Dedifferentiated amniotic fluid mesenchymal stem cell (primary cell): ENCODE measurements at regions not wholly inside any gene's neighbourhood (a gene's known extent, or its start where the extent isn't known, plus 50 kb on each side); places are given as distances from the start of the nearest gene placed in this dataset.

Source experiments
- DNase-seq: peaks from one replicate; pipeline ENCODE4 v3.0.0-alpha.2; 2016; ENCODE audit errors: extremely low spot score

DNA sequence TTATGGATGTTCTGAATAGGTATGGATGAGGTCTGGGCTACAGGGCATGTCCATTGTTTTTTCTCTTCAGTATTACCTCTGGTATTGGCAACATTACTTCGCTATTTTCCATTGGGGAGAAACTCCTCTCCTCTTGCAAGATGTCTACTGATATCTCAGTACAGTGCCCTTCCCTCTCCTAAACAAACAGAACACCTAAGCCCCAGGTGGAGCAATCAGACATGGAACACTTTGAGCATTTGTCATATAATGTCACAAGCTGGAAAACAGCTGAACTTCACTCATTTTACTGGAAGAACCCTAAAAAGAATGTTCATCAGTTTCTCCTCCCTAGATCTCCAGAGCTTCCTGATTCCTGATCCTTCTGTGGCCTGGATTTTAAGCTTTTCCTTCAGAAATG is 339.8 kb downstream of the FRK start:
- no peak for DNase-seq

DNA sequence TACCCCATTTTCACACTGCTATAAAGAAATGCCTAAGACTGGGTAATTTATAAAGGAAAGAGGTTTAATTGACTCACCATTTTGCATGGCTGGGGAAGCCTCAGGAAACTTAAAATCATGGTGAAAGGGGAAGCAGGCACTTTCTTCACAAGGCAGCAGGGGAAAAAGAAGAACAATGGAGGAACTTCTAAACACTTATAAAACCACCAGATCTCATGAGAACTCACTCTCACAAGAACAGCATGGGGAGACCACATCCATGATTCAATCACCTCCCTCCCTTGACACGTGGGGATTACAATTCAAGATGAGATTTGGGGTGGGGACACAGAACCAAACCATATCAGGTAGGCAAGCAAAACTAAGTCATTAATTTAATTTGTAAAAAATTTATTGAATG is 343.2 kb downstream of the FRK start:
- no peak for DNase-seq

DNA sequence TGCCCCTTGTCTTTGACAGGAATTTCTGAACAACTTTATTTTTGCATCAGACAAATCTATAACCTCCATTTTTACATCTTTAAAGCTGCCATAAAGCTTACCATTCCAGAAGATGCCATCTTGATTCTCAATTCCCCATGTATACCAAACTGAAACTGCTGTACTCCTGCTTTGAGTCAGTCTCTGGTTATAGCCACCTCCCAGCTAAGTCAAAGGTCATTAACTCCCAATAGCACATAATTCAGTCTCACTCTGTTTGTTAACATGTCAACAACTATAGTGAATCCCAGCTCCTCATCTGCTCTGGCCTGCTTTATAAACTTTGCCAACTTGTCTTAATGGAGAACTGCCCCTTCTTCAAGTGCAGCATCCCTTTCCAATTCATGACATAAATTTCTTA is 343.6 kb downstream of the FRK start:
- DNase-seq = no peak

DNA sequence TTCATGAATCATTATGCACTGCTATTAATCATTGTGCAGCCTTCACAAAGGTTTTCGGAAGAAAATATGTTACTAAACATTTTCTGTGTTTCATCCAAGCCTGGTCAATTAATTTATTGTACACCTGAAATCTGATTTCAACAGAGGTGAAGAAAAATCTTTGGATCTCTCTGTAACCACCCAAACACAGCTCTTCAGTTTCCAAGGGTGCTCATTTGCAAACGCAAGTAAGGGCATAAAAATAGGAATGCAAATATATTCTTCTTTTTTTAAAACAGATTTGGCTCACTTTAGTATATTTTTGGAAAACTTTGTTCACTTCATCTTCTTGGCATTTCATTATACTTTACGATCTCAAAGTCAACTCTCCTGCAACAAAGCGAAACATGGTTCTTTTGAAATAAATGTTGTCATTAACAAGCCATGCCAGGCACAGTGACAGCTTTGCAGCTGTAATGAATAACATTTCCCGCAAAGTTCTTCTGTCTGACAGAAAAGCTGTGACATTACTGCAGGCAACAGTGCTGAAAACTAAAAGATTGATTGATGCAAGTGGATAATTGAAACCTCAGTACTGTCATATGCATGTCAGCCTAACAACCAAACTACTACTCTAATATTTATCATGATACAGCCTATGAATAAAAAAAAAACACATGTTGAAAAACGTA is 348.3 kb downstream of the FRK start:
- DNase-seq = no peak

DNA sequence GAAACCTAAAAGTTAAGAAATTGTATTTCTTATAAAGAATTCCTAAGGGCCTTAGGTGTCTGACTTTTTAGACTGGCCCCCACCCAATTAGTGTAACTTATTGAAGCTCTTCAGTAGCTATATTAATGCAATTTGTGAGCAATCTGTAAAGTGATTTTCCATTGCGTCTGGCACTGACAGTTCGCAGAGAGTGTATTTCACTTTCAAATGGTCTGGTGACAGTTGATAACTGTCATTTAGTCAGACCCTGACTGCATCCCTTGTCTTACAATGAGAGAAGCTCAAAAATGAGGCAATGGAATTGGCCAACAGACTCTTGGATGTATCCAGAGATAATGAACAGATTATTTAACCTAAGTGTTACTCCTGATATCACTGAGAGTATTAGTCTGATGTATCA is 351.8 kb downstream of the FRK start:
- DNase-seq = no peak

DNA sequence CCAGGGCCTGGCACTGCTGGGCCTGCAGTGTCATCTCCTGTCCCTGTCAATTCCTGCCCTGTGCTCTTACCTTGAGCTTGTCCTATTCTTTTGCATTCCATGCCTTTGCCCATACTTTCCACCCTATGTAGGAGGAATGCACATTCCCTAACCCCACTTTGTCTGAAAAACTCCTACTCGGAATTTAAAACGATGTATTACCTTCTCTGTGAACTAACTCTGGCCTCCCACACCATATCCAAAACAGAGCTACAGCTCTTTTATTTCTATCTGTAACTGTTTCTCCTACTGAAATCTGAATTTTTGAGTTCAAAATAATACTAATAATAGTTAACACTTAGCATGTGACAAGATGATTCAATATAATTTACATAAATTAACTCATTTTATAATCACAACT is 353.7 kb downstream of the FRK start:
- no peak for DNase-seq

DNA sequence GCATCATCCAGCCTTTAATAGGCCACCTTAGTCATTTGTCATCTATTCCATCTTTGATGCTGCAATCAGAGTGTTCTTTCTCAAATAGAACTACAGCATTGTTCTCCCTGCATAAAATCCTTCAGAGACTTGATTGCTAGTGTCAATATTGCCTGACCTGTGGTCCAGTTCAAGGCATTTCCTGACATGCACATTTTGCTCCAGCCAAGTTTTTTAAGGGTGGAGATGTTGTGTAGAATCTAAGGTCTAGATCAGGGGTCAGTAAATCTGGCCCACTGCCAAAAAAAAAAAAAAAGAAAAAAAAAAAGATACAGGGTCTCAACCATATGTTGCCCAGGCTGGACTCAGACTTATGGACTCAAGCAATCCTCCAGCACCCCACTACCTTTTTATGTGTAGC is 354.4 kb downstream of the FRK start:
- no peak for DNase-seq

DNA sequence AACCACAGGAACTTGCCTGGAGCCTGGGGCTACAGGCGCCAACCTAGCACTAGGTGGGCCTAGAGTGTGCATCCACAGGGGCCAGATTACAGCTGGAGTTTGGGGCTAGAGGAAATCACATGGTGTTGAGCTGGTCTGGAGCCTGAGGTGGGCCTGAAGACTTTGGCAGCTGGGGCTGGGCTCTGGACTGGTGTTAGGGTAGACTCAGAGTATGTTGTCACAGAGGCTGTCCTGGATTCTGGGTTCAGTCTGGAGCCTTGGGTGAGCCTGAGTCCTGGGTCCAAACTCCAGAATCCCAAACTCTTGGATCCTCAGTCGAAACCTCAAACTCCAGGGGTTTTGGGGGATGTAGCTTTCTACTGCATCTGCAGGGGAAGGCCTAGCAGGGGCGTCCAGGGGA is 356.7 kb downstream of the FRK start:
- DNase-seq = no peak

DNA sequence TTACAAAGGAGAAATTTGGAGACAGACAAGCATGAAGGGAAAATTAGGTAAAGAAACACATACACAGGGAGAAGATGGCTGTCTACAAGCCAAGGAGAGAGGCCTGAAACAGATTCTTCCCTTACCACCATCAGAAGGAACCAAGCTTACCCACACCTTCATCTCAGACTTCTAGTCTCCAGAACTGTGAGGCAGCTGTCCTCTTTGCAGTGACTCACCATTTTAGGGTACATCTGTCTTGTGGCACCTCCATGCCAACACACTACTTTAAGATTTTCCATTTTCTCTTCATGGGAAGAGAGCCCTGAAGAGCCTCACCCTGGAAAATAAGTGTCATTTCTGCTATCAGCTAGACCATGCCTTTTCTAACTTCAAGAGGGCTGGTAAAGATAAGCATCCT is 369.3 kb downstream of the FRK start:
- DNase-seq = no peak

DNA sequence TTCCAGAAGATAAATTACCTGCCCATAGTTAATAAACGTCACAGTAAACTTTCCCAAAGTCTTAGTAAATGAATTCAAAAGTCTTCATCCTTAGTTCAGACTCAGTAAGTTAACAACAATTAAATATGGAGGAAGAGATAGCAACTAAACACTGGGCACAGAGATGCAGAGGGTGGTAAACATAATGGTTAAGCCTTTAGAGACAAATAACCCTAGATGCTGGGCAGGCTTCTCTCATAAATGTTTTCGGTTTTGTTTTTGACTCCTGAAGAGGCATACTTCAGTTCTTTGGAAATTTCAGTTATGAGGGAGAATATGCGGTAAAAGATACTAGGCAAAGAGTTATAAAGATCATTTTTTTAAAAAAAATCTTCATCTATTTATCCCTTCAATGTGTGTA is 369.8 kb downstream of the FRK start:
- DNase-seq = no peak

DNA sequence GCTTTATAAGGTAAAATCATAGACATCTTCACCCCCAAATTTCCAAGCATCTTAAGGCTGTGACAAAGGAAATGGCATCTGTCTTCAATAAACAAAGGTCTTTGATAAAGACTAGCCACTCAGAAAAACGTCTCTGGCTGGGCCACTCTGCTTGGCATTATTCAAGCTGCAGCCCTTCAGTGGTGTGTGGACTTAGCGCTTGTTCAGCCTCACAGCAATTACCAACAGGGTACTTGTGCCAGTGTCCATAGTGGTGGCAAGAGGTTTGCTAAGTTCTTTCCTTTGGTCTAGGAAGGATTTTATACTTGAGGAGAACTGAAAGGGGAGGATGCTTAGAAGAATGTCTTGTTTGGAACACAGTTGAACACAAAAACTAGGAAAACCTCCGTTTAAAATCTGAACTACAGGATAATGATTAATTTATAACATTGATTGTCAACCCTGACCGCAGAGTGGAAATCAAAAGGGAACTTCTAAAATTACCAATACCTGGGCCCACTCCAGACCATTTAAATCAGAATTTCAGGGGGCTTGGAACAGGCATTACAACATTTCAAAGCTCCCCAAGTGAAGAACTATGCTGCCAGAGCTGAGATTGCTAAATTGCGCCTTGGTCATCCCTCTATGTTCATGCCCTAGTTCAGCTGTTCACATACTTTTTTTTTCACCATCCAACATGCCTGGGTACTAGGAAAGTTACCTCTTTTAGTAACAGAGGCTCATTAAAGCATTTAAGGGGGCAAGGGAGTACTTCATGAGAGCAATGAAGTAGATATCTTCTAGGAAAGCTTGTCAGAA is 378.5 kb downstream of the FRK start:
- no peak for DNase-seq

DNA sequence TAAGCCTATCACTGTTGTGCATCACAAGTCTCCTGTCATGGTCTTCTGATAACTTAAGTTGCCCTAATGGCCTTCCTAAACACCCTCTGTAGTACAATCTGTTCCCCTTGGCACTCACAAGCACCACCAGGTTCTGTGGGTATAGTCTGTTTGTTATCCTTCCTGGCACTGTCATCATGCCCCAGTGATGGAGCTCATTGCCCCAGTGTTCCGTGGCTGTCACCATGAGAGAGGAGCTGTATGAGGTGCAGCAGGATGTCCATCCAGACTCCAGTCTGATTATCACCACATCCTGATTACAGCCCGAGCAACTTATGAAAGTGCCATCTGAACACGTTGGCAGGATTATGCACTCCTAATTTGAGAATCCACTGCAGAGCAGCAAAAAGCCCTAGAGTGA is 380.1 kb downstream of the FRK start:
- DNase-seq = no peak

DNA sequence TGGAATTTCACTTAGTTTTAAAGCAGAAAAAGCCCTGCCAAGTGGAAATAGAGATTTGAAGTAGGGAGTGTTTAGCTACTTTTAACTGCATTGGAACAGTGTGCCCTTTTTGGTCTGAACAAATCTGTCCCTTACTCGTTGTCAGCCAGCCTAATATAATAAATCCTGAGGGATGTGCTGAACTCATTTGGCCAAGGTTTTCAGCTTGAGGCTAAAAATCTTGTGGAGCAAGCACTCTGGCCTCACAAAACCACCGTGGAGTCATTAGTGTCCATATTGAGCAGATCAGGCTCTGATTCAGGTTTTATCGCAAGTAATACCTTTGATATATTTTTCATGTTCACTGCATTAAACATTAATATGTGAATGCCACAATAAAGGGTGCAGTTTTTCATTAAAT is 383.5 kb downstream of the FRK start:
- no peak for DNase-seq

DNA sequence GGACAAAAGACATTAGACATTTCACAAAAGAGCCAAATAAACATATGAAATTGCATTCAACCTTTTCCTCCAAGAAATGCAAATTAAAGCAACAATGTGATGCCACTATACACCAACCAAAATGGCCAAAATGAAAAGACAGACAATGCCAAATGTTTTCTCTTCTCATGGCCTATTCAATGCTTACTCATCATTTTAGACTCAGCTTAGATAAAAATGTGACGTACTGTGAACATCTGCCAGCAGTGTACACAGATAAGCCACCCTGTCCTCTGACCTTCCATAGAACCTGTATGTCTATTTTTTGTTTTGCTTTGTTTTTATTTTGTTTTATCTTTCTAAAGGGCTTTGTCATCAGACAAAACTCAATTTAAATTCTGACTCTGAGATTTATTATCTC is 385.2 kb downstream of the FRK start:
- DNase-seq = no peak

DNA sequence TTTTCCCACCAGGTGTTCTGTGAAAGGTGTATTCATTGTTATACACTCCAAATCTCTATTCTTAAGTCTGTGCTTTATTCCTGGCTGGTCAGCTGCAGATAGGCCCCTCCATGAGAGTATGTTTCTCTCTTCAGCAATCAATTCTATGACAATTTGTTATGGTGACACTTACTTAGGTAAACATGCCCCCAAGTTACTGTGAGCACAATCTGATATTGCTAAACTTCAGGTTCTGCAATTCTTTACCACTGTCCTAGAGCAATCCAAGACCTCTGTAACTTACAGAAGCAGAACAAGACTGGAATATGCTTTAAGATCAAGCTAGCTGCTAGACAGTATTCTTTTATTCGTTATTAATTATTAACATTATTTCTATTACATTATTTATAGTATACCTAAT is 391.9 kb downstream of the FRK start:
- no peak for DNase-seq

DNA sequence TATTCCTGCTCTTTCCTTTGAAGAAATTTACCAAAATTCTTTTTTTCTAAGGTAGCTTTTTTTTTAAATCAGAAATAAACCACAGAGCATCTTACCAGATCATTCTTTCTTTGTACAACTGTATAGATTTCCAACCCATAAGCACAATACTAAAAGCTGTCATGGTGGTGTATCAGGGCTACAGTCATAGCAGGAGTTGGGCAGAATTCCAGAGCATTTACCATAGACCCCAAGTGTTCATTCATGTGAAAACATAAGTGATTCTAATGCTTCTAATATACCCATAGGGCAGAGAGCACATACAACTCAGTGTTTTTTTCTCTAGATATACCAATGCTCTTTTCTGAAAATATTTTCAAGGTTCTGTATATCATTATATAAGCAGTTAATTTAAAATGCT is 392.5 kb downstream of the FRK start:
- no peak for DNase-seq

DNA sequence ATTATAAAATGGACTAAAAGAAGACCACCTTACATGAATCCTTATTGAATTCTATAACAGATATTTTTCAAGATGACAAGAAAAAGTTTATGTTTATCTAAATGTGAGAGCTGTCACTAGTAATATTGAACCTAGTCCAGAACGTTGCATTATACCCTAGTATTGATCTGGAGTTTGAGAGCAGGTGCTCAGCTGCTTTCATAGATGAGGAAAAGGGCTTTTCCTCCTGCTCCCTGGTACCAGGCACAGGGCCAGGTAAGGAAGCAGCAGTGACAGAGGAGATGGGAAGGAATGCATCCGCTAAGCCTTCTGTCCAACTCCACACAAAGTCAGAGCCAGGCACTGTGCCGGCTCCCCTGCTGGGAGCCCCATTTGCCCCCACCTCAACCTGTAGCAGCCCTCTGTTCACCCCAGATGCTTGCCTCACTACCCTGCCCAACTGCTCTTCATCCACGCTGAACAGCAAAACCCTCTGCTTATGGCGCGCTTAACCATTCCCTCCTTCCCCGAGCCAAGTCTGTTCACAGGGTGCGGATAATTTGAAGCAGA is 393.1 kb downstream of the FRK start:
- DNase-seq = no peak

DNA sequence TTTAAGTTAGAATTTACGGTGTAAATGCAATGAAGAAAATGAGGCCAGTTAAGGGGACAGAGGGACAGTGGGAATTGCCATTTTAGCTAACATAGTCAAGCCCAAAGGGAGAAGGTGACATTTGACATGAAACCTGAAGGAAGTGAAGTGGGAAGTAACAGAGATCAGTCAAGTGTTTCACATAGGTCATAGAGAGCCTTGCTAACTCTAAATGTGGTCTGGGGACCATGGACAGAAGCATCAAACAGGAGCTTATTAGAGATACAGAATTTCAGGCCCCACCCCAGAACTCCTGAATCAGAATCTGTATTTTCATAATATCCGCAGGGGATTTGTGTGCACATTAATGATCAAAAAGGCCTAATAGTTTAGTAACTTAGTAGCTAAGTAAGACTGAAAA is 393.7 kb downstream of the FRK start:
- DNase-seq = no peak

DNA sequence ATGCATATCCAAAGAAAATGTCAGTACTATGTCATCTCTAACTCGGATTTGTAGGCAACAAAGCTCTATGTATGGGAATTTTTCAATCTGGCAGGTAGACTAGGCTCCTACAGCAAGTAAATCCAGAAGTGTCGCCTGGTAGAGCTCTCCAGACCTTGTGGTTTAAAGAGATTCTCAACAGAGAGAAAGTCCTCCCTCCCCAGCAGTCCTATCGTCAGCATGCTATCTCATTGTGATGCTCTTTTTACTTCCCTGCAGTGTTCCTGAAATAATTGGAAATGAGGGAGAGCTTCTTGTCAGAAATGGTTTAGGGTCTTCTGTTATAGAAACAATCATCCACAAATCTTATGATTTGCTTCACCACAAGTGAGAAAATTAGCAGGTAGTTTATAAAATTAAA is 395.4 kb downstream of the FRK start:
- no peak for DNase-seq

DNA sequence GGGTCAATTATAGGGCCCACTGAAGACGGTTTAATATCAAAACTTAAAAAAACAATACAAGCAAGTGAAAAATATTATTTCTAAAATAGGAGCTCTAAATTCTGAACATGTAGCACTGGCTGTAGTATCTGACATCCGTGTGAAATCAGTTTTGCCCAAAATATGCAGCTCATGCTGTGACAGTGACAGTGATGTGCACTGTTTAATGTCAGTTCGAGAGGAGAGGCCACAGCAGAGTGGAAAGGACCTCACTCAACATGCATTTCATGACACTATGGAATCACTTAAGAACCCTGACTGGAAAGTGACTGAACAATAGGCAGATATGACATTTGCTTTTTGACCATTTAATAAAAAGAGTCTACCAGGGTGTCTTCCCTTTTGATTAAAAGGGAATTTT is 397.0 kb downstream of the FRK start:
- DNase-seq = no peak

DNA sequence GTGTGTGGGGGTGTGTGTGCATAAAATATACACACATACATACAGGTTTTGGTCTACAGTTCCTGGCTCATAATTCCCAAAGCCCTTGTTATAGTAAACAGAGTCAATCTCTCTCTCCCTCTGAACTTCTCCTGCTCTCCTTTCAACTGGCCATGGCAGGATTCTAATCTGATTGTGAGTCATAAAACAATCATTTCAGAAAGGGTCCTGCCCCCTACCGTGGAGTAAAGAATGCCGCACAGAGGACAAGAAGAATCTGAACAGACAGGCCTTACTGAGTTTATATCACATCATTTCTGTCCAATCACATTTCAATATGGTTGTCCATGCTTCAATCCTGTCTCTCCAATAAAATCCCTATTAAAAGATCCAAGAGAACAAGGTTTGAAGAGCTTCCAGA is 416.9 kb downstream of the FRK start:
- peak; percentile 27 for DNase-seq

DNA sequence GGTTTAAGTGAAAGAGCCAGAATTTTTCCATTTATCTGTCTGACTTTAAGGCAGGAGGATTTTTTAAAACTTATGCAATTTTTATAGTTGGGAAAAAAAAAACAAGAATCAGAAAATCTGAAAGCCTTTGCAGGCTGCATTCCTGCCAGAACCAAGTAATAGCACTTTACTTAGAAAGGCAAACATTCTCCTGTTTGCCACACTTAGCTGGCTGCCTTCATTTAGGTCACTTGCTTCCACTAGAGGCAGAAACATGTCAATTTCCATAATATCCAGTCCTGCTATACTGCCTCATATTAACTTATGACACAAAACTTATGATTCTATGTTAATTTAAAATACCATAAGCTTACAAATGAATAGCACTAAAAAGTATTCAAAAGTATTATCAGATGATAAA is 425.8 kb downstream of the FRK start:
- no peak for DNase-seq

DNA sequence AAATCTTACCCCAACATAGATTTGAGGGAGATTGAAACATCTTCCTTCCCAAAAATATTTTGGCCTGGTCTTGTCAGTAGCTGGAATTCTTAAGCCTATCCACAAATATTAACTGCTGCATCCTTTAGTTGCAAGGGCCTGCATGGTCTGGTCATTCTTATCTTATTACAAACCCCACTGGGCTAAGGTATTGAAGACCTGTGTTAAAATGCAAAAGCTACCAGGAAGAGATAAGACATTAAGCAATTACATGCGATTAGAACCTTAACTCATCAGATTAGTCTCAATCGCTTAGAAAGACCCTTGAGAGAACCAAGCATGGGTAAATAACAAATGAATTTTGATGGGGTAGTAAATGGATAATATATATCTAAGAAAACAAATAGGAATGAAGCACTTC is 426.6 kb downstream of the FRK start:
- DNase-seq = no peak

DNA sequence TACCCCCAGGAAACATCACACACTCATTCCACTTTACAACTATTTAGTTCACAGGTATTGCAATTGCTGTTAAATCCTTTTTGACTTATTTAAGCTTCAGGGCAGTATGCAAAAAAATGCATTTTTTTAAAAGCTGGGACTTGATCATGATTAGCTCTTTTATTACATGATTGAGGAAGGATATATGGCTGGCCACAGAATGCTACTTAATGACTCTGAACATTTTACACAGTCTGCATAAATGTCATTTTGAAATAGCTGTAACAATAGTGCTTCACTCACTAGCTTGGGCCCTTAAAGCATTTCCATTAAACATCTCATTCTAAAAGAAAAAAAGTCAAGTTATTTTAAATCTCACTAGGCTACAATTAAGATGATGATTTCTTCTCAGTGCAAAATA is 429.7 kb downstream of the FRK start:
- DNase-seq = no peak
